ENCODE measurements at regions not wholly inside any gene's neighbourhood (a gene's known extent, or its start where the extent isn't known, plus 50 kb on each side); places are given as distances from the start of the nearest gene placed in this dataset.

GRCh38 chr3:187902041-187902471 lies 156.8 kb upstream of the BCL6 start:
- Histone ChIP-seq H3K4me1 (ENCODE audit: control insufficient read depth in 5 of 5, insufficient read depth in 5 of 5, low read length in 5 of 5) (no peaks in the 10 kb centered on the region), H3K27me3 (ENCODE audit: control insufficient read depth in 3 of 3, insufficient read depth in 3 of 3, low read length in 2 of 3) (peaks cover 0 to 3% (median 0%) of the 10 kb centered on the region in 3 donors), H3K9ac (ENCODE audit: insufficient read depth in 1 of 2, low read length in 2 of 2) (no peak overlapping the region), H3K9me3 (ENCODE audit: control insufficient read depth in 4 of 4, insufficient read depth in 3 of 4, low read length in 3 of 4) (no peaks in the 10 kb centered on the region), H3K4me3 (no peak overlapping the region), H3K36me3 (ENCODE audit: control insufficient read depth in 4 of 4, insufficient read depth in 4 of 4, low read length in 4 of 4) (no peaks in the 10 kb centered on the region), H3K27ac (ENCODE audit: low read depth in 1 of 2, low read length in 1 of 2) (no peak overlapping the region)
- DNase-seq (no peak), ATAC-seq (ENCODE audit: insufficient read depth, low FRiP score) (no peak)
- no peak for TF ChIP-seq CTCF (IDR thresholded peaks at IDR 0.05; ENCODE audit: control extremely low read depth, extremely low read depth)
- WGBS, 2 donors: 76 to 81% methylated on average over 14 of the region's 14 CpGs

GRCh38 chr3:187902936-187903335 lies 157.7 kb upstream of the BCL6 start:
- ATAC-seq (ENCODE audit: insufficient read depth, low FRiP score): no peak
- Histone ChIP-seq H3K9me3 (ENCODE audit: control insufficient read depth in 4 of 4, insufficient read depth in 3 of 4, low read length in 3 of 4) (no peaks in the 10 kb centered on the region), H3K36me3 (ENCODE audit: control insufficient read depth in 4 of 4, insufficient read depth in 4 of 4, low read length in 4 of 4) (no peaks in the 10 kb centered on the region), H3K9ac (ENCODE audit: insufficient read depth in 1 of 2, low read length in 2 of 2) (no peak overlapping the region), H3K4me3 (no peak overlapping the region), H3K27me3 (ENCODE audit: control insufficient read depth in 3 of 3, insufficient read depth in 3 of 3, low read length in 2 of 3) (peaks cover 0 to 3% (median 0%) of the 10 kb centered on the region in 3 donors), H3K27ac (ENCODE audit: low read depth in 1 of 2, low read length in 1 of 2) (no peak overlapping the region), H3K4me1 (ENCODE audit: control insufficient read depth in 5 of 5, insufficient read depth in 5 of 5, low read length in 5 of 5) (no peaks in the 10 kb centered on the region)
- no peak for TF ChIP-seq CTCF (IDR thresholded peaks at IDR 0.05; ENCODE audit: control extremely low read depth, extremely low read depth)
- DNase-seq: no peak
- WGBS, 2 donors: 98 to 100% methylated on average over 1 of the region's 1 CpG

GRCh38 chr3:187903697-187904096 lies 158.4 kb upstream of the BCL6 start:
- Histone ChIP-seq H3K27ac (ENCODE audit: low read depth in 1 of 2, low read length in 1 of 2) (no peak overlapping the region), H3K9me3 (ENCODE audit: control insufficient read depth in 4 of 4, insufficient read depth in 3 of 4, low read length in 3 of 4) (no peaks in the 10 kb centered on the region), H3K4me1 (ENCODE audit: control insufficient read depth in 5 of 5, insufficient read depth in 5 of 5, low read length in 5 of 5) (no peaks in the 10 kb centered on the region), H3K36me3 (ENCODE audit: control insufficient read depth in 4 of 4, insufficient read depth in 4 of 4, low read length in 4 of 4) (no peaks in the 10 kb centered on the region), H3K9ac (ENCODE audit: insufficient read depth in 1 of 2, low read length in 2 of 2) (no peak overlapping the region), H3K27me3 (ENCODE audit: control insufficient read depth in 3 of 3, insufficient read depth in 3 of 3, low read length in 2 of 3) (peaks cover 0 to 3% (median 0%) of the 10 kb centered on the region in 3 donors), H3K4me3 (no peak overlapping the region)
- no peak for ATAC-seq (ENCODE audit: insufficient read depth, low FRiP score)
- 95 to 99% methylated on average over 4 of the region's 4 CpGs for WGBS, 2 donors
- no peak for DNase-seq
- no peak for TF ChIP-seq CTCF (IDR thresholded peaks at IDR 0.05; ENCODE audit: control extremely low read depth, extremely low read depth)

GRCh38 chr3:187906416-187906815 lies 161.1 kb upstream of the BCL6 start:
- 68 to 74% methylated on average over 5 of the region's 5 CpGs for WGBS, 2 donors
- DNase-seq (no peak), ATAC-seq (ENCODE audit: insufficient read depth, low FRiP score) (no peak)
- Histone ChIP-seq H3K36me3 (ENCODE audit: control insufficient read depth in 4 of 4, insufficient read depth in 4 of 4, low read length in 4 of 4) (no peaks in the 10 kb centered on the region), H3K27ac (ENCODE audit: low read depth in 1 of 2, low read length in 1 of 2) (no peak overlapping the region), H3K9me3 (ENCODE audit: control insufficient read depth in 4 of 4, insufficient read depth in 3 of 4, low read length in 3 of 4) (no peaks in the 10 kb centered on the region), H3K27me3 (ENCODE audit: control insufficient read depth in 3 of 3, insufficient read depth in 3 of 3, low read length in 2 of 3) (peaks cover 0 to 3% (median 0%) of the 10 kb centered on the region in 3 donors), H3K4me3 (no peak overlapping the region), H3K4me1 (ENCODE audit: control insufficient read depth in 5 of 5, insufficient read depth in 5 of 5, low read length in 5 of 5) (no peaks in the 10 kb centered on the region), H3K9ac (ENCODE audit: insufficient read depth in 1 of 2, low read length in 2 of 2) (no peak overlapping the region)
- no peak for TF ChIP-seq CTCF (IDR thresholded peaks at IDR 0.05; ENCODE audit: control extremely low read depth, extremely low read depth)

Data from lung (tissue), 11 donors.